Skeletal muscle satellite cell (primary cell): ENCODE measurements at regions not wholly inside any gene's neighbourhood (a gene's known extent, or its start where the extent isn't known, plus 50 kb on each side); places are given as distances from the start of the nearest gene placed in this dataset.

Experiments used
- H3K27me3 ChIP-seq: 2 replicates; pipeline ENCODE4 v1.7.0; 2013; ENCODE audit warnings: low read length; ENCODE audit not compliant: control insufficient read depth, insufficient read depth
- H3K36me3 ChIP-seq: 2 replicates; pipeline ENCODE4 v1.7.0; 2013; ENCODE audit warnings: mild to moderate bottlenecking, control low read depth, low read length; ENCODE audit not compliant: insufficient read depth
- H3K4me1 ChIP-seq: 2 replicates; pipeline ENCODE4 v1.7.0; 2013; ENCODE audit warnings: low read length; ENCODE audit not compliant: control insufficient read depth, insufficient read depth
- H3K4me2 ChIP-seq: 2 replicates; pipeline ENCODE4 v1.7.0; 2013; ENCODE audit warnings: mild to moderate bottlenecking, low read length
- H3K4me3 ChIP-seq: 2 replicates; pipeline ENCODE4 v1.7.0; 2013; ENCODE audit warnings: low read length
- H3K9ac ChIP-seq: 2 replicates; pipeline ENCODE4 v1.7.0; 2013; ENCODE audit warnings: mild to moderate bottlenecking, low read depth, low read length, moderate library complexity
- H3K9me3 ChIP-seq: replicated peaks from 2 replicates; pipeline ENCODE4 v1.7.0; 2013; ENCODE audit warnings: mild to moderate bottlenecking, control low read depth, low read length

DNA sequence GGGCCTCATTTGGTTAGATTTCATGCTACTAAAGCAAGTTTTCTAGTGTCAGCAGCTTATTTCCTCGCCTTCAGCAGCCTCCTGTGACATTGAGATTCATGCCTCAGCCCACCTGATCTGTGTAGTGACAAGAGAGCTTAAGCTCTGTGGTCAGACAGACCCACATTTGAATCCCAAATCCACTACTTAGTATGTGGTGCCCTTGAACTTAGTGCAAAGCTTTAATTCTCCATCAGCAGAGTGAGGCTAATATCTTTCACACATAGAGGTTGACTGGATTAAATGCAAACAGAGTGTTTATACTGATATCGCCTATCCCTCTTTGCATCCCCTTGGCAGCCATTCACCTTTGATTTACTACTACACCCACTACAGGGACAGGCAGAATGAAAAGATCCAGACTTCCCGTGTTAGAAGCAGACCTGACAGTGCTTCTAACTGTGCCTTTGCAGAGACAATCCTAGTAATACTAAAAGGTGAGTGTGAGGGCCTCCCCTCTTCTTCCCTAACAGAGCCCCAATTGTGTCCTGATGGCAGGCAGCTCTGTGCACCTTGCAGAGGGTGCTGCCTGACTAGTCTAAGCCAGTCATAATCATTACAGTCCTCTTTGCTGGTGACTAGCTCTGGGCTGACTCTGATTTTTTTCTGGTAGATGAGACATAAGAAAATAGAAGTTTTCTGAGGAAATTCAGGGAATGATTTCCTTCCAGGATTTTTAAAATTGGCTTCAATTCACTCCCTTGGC is 264.0 kb downstream of the CTH start:
- Histone ChIP-seq H3K9ac (no peak overlapping the region), H3K4me2 (no peak overlapping the region), H3K4me3 (no peak overlapping the region)

DNA sequence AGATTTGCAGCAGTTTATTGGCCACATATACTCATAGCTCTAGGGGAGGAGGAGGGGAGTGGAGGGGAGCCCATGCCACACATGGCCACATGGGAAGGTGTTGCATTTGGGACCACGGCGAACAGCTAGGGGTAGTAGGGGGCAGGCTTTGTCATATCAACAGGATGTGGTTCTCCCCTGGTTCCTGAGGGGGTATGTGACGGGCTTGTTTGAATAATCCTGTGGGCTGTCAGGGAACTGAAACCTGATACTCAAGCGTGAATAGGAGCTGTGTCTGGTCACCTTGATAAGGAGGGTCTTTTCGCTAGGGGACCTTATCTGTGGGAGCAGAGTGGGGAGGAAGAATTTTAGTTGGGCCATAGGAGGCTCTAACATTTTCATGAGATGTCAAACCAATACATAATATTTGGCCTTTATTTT is 264.7 kb downstream of the CTH start:
- Histone ChIP-seq H3K4me2 (no peak overlapping the region), H3K27me3 (peaks cover 6% of the 10 kb centered on the region), H3K36me3 (no peaks in the 10 kb centered on the region), H3K9ac (no peak overlapping the region), H3K4me1 (no peaks in the 10 kb centered on the region), H3K9me3 (no peaks in the 10 kb centered on the region), H3K4me3 (no peak overlapping the region)

More for the DNA sequence above, 264.0 kb downstream of the CTH start:
- H3K9me3 ChIP-seq: no peaks in the 10 kb centered on the region
- H3K4me1 ChIP-seq: no peaks in the 10 kb centered on the region
- H3K36me3 ChIP-seq: no peaks in the 10 kb centered on the region
- peaks cover 6% of the 10 kb centered on the region for H3K27me3 ChIP-seq

DNA sequence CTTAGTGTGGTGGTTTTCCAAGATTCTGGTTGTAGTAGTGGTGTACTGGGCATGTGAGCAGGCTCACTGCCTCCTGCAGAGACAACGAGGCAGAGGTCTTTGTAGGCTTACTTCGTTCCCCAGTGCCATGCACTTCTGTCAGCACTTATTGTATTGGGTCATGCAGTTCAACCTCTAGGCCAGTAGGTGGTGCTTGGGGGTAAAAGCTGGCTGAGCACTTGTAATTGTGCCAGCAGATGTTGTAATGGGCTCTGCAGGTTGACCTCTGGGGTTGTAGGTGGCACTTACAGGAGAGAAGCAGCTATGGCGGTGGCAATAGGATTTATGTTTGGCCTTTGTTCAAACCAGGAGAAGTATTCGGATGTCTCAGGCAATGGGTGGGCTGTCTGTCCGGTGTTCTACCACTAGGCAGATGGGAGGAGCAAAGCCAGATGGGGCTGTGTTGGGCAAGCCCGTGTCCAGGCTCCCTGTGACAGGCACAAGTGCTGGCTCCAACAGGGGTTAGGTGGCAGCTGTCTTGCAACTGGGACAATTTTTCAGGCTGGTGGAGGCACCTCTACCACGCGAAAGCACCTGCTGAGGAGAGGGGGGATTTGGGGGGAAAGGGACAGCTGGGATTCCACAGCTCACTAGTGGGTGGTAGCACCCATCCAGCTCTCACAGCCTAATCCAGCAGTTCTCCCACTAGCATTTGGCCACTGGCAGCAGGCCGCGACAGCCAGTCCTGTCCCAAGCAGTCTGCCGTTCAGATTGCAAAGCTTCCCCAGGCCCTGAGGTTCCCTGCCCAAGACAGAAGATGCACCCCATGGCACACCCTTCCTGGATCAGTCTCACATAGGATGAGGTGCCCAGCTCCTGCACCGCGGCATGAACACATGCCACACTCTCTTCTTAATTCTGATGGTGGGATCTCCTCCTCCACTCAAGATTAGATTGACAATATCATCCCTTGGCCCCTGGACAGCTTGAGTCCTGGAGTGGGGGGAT is 274.5 kb downstream of the CTH start:
- Histone ChIP-seq H3K4me2 (no peak overlapping the region), H3K36me3 (no peaks in the 10 kb centered on the region), H3K9me3 (no peaks in the 10 kb centered on the region), H3K9ac (no peak overlapping the region), H3K4me3 (no peak overlapping the region), H3K27me3 (no peaks in the 10 kb centered on the region), H3K4me1 (no peaks in the 10 kb centered on the region)

DNA sequence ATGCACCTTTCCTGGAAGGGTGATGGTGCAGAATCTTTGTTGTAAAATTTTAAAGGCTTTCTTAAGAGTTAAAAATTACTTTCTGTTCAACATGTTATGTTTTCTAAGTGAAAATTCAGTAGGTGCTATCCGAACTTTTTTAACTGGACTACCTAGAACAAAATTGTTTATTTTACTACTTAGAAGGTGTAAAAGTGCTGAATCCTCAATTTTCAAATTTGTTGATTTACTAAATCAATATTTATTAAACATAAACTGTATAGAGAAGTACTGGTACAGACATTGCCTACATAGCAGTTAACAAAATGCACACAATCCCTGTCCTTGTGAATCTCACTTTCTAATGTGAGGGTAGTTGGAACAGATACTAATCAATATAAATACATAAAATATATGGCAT is 277.5 kb downstream of the CTH start:
- no peaks in the 10 kb centered on the region for H3K36me3 ChIP-seq
- no peaks in the 10 kb centered on the region for H3K4me1 ChIP-seq
- H3K27me3 ChIP-seq: no peaks in the 10 kb centered on the region

DNA sequence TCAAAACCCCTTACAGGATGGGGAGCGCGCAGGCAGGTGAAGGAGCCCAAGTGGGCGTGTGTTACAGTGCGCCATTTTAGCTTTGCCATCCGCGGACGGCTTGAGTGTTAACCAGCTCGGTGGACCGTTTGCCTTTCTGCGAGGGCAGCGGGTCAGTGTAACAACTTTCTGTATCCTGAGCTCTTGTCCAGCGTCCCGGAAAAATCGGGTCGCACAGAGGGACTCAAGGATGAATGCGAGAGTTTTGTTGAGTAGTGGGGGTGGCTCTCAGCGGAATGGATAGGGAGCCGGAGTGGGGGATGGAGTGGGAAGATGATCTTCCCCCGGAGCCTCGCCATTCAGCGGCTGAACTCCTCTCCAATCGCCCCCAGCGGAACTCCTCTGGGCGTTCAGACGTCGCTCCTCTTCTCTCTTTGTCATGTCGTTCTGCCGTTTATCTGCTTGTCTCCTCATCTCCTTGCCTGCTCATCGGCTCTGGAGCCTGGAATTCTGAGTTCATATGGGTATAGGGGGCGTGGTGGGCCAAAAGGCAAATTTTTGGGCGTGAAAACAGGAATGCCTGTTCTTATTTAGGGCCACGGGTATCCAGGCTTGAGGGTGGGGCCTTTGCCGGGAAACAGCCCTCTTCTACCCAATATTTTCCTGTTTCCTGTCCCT is 295.4 kb downstream of the CTH start:
- Histone ChIP-seq H3K4me2 (peak overlapping the region; percentile 79), H3K4me1 (no peaks in the 10 kb centered on the region), H3K9ac (no peak overlapping the region), H3K9me3 (no peaks in the 10 kb centered on the region), H3K27me3 (no peaks in the 10 kb centered on the region), H3K36me3 (no peaks in the 10 kb centered on the region), H3K4me3 (peak overlapping the region; percentile 67)

More for the DNA sequence above, 277.5 kb downstream of the CTH start:
- H3K4me3 ChIP-seq: no peak overlapping the region
- no peak overlapping the region for H3K9ac ChIP-seq
- H3K9me3 ChIP-seq: no peaks in the 10 kb centered on the region
- H3K4me2 ChIP-seq: no peak overlapping the region

DNA sequence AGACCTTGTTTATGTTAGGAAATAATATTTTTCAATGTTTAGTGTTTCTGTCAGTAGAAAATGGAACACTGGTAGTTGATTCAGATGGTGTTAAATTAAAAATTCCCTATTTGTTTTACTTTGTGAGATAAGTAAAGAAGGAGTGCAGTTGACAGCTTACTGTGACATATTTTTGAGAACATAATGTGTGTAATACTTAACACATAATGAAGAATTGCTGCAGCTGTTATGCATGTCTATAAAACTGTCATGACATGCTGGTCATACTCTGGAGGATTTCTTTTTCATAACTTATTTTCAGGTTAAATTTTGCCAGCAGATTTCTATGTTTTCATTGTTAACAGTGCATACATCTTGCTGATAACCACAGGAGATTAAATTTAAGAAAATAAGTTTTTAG is 296.1 kb downstream of the CTH start:
- Histone ChIP-seq H3K9me3 (no peaks in the 10 kb centered on the region), H3K4me3 (peak overlapping the region; percentile 67), H3K9ac (no peak overlapping the region), H3K27me3 (no peaks in the 10 kb centered on the region), H3K36me3 (no peaks in the 10 kb centered on the region), H3K4me2 (peak overlapping the region; percentile 79), H3K4me1 (no peaks in the 10 kb centered on the region)

DNA sequence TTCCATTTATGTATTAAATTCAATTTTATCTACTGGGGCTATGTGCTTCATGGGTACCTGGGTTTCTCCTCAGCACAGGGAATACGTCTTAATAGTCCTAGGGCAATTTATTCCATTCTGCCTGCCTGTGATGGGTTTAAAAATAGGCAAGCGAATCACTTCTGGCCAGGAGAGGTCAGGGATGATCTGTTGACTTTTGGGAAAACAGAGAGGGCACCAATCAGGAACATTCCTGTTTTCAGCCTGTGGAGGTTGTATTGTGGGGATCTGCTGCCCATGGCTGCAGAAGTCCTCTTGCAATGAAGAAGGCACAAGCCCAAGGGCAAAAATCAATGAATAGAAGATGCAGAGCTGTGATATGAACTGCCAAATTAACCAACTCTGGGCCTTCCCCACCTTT is 303.1 kb downstream of the CTH start:
- Histone ChIP-seq H3K4me1 (no peaks in the 10 kb centered on the region), H3K9ac (no peak overlapping the region), H3K27me3 (no peaks in the 10 kb centered on the region), H3K36me3 (no peaks in the 10 kb centered on the region), H3K4me3 (no peak overlapping the region), H3K9me3 (no peaks in the 10 kb centered on the region), H3K4me2 (no peak overlapping the region)

DNA sequence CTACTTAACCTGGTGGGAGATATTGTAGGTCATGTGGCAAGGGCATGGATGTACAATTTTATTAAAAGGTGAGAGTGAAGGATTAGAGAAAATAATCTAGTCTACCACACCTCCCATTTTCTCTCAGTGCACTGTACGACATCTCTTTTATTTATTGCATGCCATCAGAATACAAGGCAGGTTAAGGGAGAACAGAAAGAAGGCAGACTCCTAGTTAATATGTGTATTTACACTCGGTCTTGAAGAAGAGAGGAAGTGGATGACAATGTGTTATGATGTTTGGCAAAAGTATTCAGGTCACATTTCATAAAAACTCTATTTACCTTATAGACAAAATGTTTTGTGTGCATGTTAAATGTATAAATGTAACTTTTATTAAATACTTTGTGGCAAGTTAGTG is 306.1 kb downstream of the CTH start:
- H3K9me3 ChIP-seq: no peaks in the 10 kb centered on the region
- H3K36me3 ChIP-seq: no peaks in the 10 kb centered on the region
- no peak overlapping the region for H3K4me3 ChIP-seq
- no peaks in the 10 kb centered on the region for H3K27me3 ChIP-seq
- H3K4me2 ChIP-seq: no peak overlapping the region
- H3K4me1 ChIP-seq: no peaks in the 10 kb centered on the region
- H3K9ac ChIP-seq: no peak overlapping the region

DNA sequence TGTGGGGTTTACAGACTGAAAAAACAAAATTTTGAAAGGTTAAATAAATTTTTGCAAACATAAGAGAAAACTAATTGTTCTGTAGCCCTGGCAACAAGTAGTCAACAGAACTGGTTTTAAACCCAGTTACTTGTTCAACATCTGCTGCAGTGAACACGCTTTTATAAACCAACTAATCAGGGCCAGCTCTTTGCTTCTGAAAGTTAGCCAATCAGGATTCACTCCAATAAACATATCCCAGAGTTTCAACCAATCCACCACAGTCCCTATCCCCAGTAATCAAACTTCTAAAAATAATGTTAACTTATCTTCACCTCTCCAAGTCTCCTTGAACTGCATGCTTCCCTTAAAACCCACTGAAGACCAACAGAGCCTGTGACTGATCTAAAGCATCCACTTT is 306.6 kb downstream of the CTH start:
- Histone ChIP-seq H3K9me3 (no peaks in the 10 kb centered on the region), H3K9ac (no peak overlapping the region), H3K36me3 (no peaks in the 10 kb centered on the region)

DNA sequence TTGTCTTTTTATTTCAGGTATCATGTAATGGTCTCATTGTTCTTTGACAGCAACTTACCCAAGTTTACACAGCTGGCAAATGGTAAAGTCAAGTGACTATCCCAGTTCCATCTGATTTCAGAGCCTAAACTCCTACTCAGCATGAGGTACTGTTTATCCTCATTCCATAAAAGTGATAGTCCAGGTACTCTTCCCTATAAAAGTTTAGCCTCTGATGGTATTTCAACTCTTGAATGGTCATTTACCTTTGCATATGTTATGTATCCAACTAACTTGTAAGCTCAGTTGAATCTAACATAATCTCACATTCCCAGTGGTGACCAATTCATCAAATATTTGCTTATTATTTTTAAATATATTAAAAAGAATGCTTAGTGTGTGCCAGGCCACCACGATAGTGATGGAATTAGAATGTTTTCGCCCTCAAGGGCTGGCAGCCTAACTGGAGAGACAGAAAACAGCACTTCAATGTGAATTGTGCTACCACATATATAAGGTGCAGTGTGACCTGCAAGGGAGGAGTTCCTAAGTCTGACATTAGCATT is 307.1 kb downstream of the CTH start:
- Histone ChIP-seq H3K27me3 (no peaks in the 10 kb centered on the region), H3K36me3 (no peaks in the 10 kb centered on the region), H3K4me3 (no peak overlapping the region), H3K4me1 (no peaks in the 10 kb centered on the region), H3K9ac (no peak overlapping the region), H3K4me2 (no peak overlapping the region), H3K9me3 (no peaks in the 10 kb centered on the region)

More for the DNA sequence above, 306.6 kb downstream of the CTH start:
- H3K27me3 ChIP-seq: no peaks in the 10 kb centered on the region
- H3K4me2 ChIP-seq: no peak overlapping the region
- H3K4me3 ChIP-seq: no peak overlapping the region
- no peaks in the 10 kb centered on the region for H3K4me1 ChIP-seq

DNA sequence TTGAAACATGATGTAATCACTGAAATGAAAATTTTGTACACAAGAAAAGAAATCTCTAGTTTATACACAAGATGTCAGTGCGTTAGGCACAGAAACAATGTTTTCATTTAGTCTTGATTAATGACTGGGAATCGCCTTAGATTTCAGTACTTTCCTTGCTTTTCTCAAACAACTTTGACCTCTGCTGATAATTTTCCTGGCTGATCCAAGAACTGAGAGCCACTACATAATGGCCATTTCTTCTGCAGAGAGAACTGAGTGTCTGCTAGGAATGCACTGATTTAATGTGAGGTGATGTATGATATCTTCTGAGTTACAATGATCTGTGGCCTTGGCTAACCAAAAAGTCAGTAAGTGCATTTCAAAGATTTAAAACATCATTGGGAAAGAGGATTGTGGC is 308.1 kb downstream of the CTH start:
- Histone ChIP-seq H3K4me1 (no peaks in the 10 kb centered on the region), H3K9ac (no peak overlapping the region), H3K4me3 (no peak overlapping the region), H3K9me3 (no peaks in the 10 kb centered on the region), H3K4me2 (no peak overlapping the region), H3K27me3 (no peaks in the 10 kb centered on the region), H3K36me3 (no peaks in the 10 kb centered on the region)
